ENCODE measurements at regions not wholly inside any gene's neighbourhood (a gene's known extent, or its start where the extent isn't known, plus 50 kb on each side); places are given as distances from the start of the nearest gene placed in this dataset.
A peak's percentile ranks its signal among the peaks of the same experiment; 100 is the strongest.
"Not testable (repeated sequence)": the region's sequence is repeated elsewhere in the genome, so short reads cannot be mapped to it uniquely, and the experiment has no call there.

DNA sequence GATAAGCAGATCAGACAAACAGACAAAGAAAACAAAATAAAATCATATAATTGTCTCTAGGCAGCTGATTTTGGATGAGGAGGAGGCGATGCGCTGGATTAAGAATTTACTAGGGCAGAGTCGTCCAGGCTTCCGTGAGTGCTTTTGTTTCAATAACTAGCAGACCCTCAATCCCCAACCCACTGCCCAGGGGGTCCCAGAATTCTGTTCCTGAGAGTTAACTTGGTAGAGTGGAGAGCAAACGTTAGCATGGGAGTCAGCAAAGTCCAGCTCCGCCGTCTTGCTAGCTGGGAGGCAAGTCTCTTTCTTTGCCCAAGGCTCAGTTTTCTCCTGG is 95.5 kb upstream of the TBX5 start:
- H3K79me1 ChIP-seq (ENCODE audit: low read length) = no peaks in the 10 kb centered on the region
- no peak overlapping the region for H2BK5ac ChIP-seq (ENCODE audit: low read length)
- no CpG with 5 or more reads among the region's 7 CpGs for WGBS (ENCODE audit: extremely low coverage, insufficient coverage, low lambda C conversion rate)
- H4K5ac ChIP-seq (ENCODE audit: low read length) = no peak overlapping the region
- no peak overlapping the region for H3K4ac ChIP-seq (ENCODE audit: low read depth, low read length)
- peaks cover 11% of the 10 kb centered on the region for H3K27me3 ChIP-seq (ENCODE audit: insufficient read depth, low read length, poor library complexity)
- no peak overlapping the region for H2BK15ac ChIP-seq (replicated peaks; ENCODE audit: low read depth)
- H3K18ac ChIP-seq (ENCODE audit: low read length) = no peak overlapping the region
- H3K56ac ChIP-seq (ENCODE audit: low read length) = no peak overlapping the region
- no peaks in the 10 kb centered on the region for H3K36me3 ChIP-seq (ENCODE audit: control insufficient read depth, insufficient read depth, low read length)
- no peaks in the 10 kb centered on the region for H3K79me2 ChIP-seq (ENCODE audit: control insufficient read depth, insufficient read depth, low read length)
- H3K4me3 ChIP-seq (ENCODE audit: low read length) = no peak overlapping the region
- H3K27ac ChIP-seq (ENCODE audit: low read depth, low read length) = no peak overlapping the region
- H2BK120ac ChIP-seq (ENCODE audit: low read depth, low read length) = no peak overlapping the region
- no peaks in the 10 kb centered on the region for H3K4me1 ChIP-seq (ENCODE audit: control insufficient read depth, low read depth, low read length)
- H2AK5ac ChIP-seq (ENCODE audit: low read length) = no peak overlapping the region
- no peak overlapping the region for H3K9ac ChIP-seq (ENCODE audit: low read length)
- H3K4me2 ChIP-seq (ENCODE audit: low read length) = peak overlapping the region; percentile 33
- no peak overlapping the region for H4K8ac ChIP-seq (ENCODE audit: low read depth, low read length)
- H3K23ac ChIP-seq (ENCODE audit: low read length) = no peak overlapping the region
- DNase-seq = no peak

DNA sequence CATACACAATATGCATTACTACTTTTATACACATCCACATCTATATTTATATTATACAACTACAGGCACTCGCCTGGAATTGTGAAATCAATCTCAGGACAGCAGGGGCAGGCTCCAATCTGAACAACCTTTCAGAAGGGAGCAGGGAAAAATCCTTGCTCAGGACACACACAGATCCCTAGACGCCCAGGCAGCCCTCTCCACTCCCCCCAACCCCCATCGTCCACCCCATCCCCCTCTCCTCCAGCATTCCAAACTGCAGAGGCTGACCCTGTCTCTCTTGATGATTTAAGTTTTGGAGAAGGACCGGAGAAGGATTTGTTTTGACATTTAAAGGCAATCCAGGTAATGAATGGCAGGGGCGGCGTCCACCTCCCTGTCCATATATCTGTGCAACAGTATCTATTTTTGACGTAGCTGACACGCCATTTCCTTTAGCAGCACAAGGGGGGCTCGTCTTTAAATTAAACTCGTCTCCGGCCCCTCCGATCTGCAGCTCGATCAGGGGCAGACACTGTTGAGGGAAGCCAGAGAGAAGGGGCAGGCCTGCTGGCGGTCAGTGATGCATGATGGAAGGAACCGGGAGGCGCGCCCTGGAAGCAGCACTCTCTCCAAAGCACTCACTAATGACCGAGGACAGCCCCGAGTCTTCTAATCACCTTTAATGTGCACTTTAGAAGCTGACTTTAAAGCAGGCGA is 95.0 kb upstream of the TBX5 start:
- H3K27ac ChIP-seq (ENCODE audit: low read depth, low read length) = no peak overlapping the region
- no peak overlapping the region for H3K23ac ChIP-seq (ENCODE audit: low read length)
- H3K18ac ChIP-seq (ENCODE audit: low read length) = no peak overlapping the region
- H3K27me3 ChIP-seq (ENCODE audit: insufficient read depth, low read length, poor library complexity) = peaks cover 11% of the 10 kb centered on the region
- H2BK5ac ChIP-seq (ENCODE audit: low read length) = no peak overlapping the region
- H4K5ac ChIP-seq (ENCODE audit: low read length) = no peak overlapping the region
- H3K4ac ChIP-seq (ENCODE audit: low read depth, low read length) = no peak overlapping the region
- no peak overlapping the region for H2BK15ac ChIP-seq (replicated peaks; ENCODE audit: low read depth)
- H3K56ac ChIP-seq (ENCODE audit: low read length) = peak overlapping the region; percentile 22
- H4K8ac ChIP-seq (ENCODE audit: low read depth, low read length) = no peak overlapping the region
- no peaks in the 10 kb centered on the region for H3K4me1 ChIP-seq (ENCODE audit: control insufficient read depth, low read depth, low read length)
- peak overlapping the region; percentile 33 for H3K4me2 ChIP-seq (ENCODE audit: low read length)
- no peaks in the 10 kb centered on the region for H3K36me3 ChIP-seq (ENCODE audit: control insufficient read depth, insufficient read depth, low read length)
- peak; percentile 13 for DNase-seq
- H3K79me2 ChIP-seq (ENCODE audit: control insufficient read depth, insufficient read depth, low read length) = no peaks in the 10 kb centered on the region
- H2BK120ac ChIP-seq (ENCODE audit: low read depth, low read length) = no peak overlapping the region
- no peak overlapping the region for H3K9ac ChIP-seq (ENCODE audit: low read length)
- H2AK5ac ChIP-seq (ENCODE audit: low read length) = no peak overlapping the region
- H3K79me1 ChIP-seq (ENCODE audit: low read length) = no peaks in the 10 kb centered on the region
- WGBS (ENCODE audit: extremely low coverage, insufficient coverage, low lambda C conversion rate) = no CpG with 5 or more reads among the region's 20 CpGs
- H3K4me3 ChIP-seq (ENCODE audit: low read length) = no peak overlapping the region

DNA sequence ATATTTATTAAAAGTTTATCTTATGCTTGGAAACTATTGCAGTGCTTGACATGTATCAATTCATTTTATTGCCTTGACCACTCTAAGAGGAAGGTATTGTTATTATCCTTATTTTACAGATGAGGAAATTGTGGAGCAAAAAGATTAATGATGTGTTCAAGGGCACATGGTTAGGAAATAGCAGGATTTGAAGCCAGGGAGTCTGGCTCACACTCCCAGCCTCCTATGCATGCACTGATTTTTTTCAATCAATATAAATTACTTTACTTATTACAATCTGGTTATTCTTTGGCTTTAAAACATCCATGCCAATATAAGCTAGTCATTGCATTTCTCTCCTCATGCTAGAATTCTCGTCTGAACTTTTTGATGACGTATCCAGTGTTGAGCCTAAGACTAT is 94.2 kb upstream of the TBX5 start:
- no peak overlapping the region for H3K9ac ChIP-seq (ENCODE audit: low read length)
- no peak overlapping the region for H3K23ac ChIP-seq (ENCODE audit: low read length)
- no peaks in the 10 kb centered on the region for H3K36me3 ChIP-seq (ENCODE audit: control insufficient read depth, insufficient read depth, low read length)
- WGBS (ENCODE audit: extremely low coverage, insufficient coverage, low lambda C conversion rate) = no CpG with 5 or more reads among the region's 2 CpGs
- no peak overlapping the region for H3K4me2 ChIP-seq (ENCODE audit: low read length)
- no peak overlapping the region for H3K4me3 ChIP-seq (ENCODE audit: low read length)
- no peak overlapping the region for H2BK120ac ChIP-seq (ENCODE audit: low read depth, low read length)
- H3K27me3 ChIP-seq (ENCODE audit: insufficient read depth, low read length, poor library complexity) = peaks cover 11% of the 10 kb centered on the region
- H3K27ac ChIP-seq (ENCODE audit: low read depth, low read length) = no peak overlapping the region
- no peak overlapping the region for H2BK5ac ChIP-seq (ENCODE audit: low read length)
- H3K56ac ChIP-seq (ENCODE audit: low read length) = no peak overlapping the region
- H2BK15ac ChIP-seq (replicated peaks; ENCODE audit: low read depth) = no peak overlapping the region
- H3K4me1 ChIP-seq (ENCODE audit: control insufficient read depth, low read depth, low read length) = no peaks in the 10 kb centered on the region
- H4K5ac ChIP-seq (ENCODE audit: low read length) = no peak overlapping the region
- H3K18ac ChIP-seq (ENCODE audit: low read length) = no peak overlapping the region
- no peak overlapping the region for H3K4ac ChIP-seq (ENCODE audit: low read depth, low read length)
- no peak overlapping the region for H2AK5ac ChIP-seq (ENCODE audit: low read length)
- no peak overlapping the region for H4K8ac ChIP-seq (ENCODE audit: low read depth, low read length)
- H3K79me1 ChIP-seq (ENCODE audit: low read length) = no peaks in the 10 kb centered on the region
- no peaks in the 10 kb centered on the region for H3K79me2 ChIP-seq (ENCODE audit: control insufficient read depth, insufficient read depth, low read length)
- no peak for DNase-seq

DNA sequence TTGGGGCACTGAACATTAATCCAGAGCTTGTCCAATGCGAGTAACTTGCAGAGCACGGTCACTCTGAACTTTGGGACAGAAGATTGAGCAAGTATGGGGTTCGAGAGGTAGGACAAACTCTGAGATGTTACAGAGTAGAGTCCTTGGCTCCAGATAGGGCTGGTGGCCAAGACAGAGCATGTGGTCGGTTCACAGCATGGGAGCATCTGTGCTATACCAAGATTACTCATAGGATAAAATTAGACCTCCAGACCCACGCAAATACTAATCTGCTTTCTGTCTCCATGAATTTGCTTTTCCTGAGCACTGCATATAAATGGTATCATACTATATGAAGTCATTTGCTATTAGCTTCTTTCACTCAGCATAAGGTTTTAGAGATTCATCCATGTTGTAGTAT is 93.4 kb upstream of the TBX5 start:
- H2AK5ac ChIP-seq (ENCODE audit: low read length) = no peak overlapping the region
- H3K23ac ChIP-seq (ENCODE audit: low read length) = no peak overlapping the region
- no peaks in the 10 kb centered on the region for H3K4me1 ChIP-seq (ENCODE audit: control insufficient read depth, low read depth, low read length)
- no peak overlapping the region for H2BK120ac ChIP-seq (ENCODE audit: low read depth, low read length)
- WGBS (ENCODE audit: extremely low coverage, insufficient coverage, low lambda C conversion rate) = no CpG with 5 or more reads among the region's 5 CpGs
- H3K9ac ChIP-seq (ENCODE audit: low read length) = no peak overlapping the region
- no peaks in the 10 kb centered on the region for H3K36me3 ChIP-seq (ENCODE audit: control insufficient read depth, insufficient read depth, low read length)
- no peak overlapping the region for H3K4ac ChIP-seq (ENCODE audit: low read depth, low read length)
- no peaks in the 10 kb centered on the region for H3K79me2 ChIP-seq (ENCODE audit: control insufficient read depth, insufficient read depth, low read length)
- H4K5ac ChIP-seq (ENCODE audit: low read length) = no peak overlapping the region
- H4K8ac ChIP-seq (ENCODE audit: low read depth, low read length) = no peak overlapping the region
- no peaks in the 10 kb centered on the region for H3K79me1 ChIP-seq (ENCODE audit: low read length)
- no peak overlapping the region for H3K27ac ChIP-seq (ENCODE audit: low read depth, low read length)
- H3K4me2 ChIP-seq (ENCODE audit: low read length) = no peak overlapping the region
- no peak overlapping the region for H3K56ac ChIP-seq (ENCODE audit: low read length)
- no peak overlapping the region for H2BK15ac ChIP-seq (replicated peaks; ENCODE audit: low read depth)
- no peak overlapping the region for H3K4me3 ChIP-seq (ENCODE audit: low read length)
- no peak for DNase-seq
- H3K27me3 ChIP-seq (ENCODE audit: insufficient read depth, low read length, poor library complexity) = peaks cover 11% of the 10 kb centered on the region
- no peak overlapping the region for H2BK5ac ChIP-seq (ENCODE audit: low read length)
- no peak overlapping the region for H3K18ac ChIP-seq (ENCODE audit: low read length)

DNA sequence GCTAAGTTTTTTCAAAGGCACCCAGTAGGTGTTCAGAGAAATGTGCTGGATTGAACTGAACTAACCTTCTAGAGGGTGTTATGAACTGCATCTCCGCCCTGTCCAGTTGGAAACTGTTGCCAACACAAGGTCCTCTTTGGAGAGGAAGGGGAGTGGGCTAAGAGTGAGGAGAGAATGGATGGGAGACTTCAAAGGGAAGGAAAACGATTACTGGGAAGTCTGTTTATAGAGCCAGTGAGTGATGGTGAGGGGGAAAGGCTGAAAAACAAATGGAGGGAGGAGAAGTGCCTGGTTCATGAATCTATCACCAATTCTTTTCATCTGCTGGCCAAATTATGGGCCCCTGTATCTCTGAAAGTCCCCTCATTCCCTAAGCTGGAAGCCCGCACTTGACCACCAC is 86.0 kb upstream of the TBX5 start:
- Histone ChIP-seq H3K36me3 (ENCODE audit: control insufficient read depth, insufficient read depth, low read length) (no peaks in the 10 kb centered on the region), H4K8ac (ENCODE audit: low read depth, low read length) (no peak overlapping the region), H3K4me3 (ENCODE audit: low read length) (no peak overlapping the region), H3K27me3 (ENCODE audit: insufficient read depth, low read length, poor library complexity) (no peaks in the 10 kb centered on the region), H3K9ac (ENCODE audit: low read length) (no peak overlapping the region), H3K4ac (ENCODE audit: low read depth, low read length) (no peak overlapping the region), H2BK5ac (ENCODE audit: low read length) (no peak overlapping the region), H3K4me1 (ENCODE audit: control insufficient read depth, low read depth, low read length) (no peaks in the 10 kb centered on the region), H3K79me1 (ENCODE audit: low read length) (no peaks in the 10 kb centered on the region), H3K79me2 (ENCODE audit: control insufficient read depth, insufficient read depth, low read length) (no peaks in the 10 kb centered on the region), H3K18ac (ENCODE audit: low read length) (no peak overlapping the region), H2AK5ac (ENCODE audit: low read length) (no peak overlapping the region), H2BK120ac (ENCODE audit: low read depth, low read length) (no peak overlapping the region), H3K23ac (ENCODE audit: low read length) (no peak overlapping the region), H3K27ac (ENCODE audit: low read depth, low read length) (no peak overlapping the region), H4K5ac (ENCODE audit: low read length) (no peak overlapping the region), H3K4me2 (ENCODE audit: low read length) (no peak overlapping the region), H2BK15ac (replicated peaks; ENCODE audit: low read depth) (no peak overlapping the region), H3K56ac (ENCODE audit: low read length) (no peak overlapping the region)
- WGBS (ENCODE audit: extremely low coverage, insufficient coverage, low lambda C conversion rate) = no CpG with 5 or more reads among the region's 3 CpGs
- no peak for DNase-seq

DNA sequence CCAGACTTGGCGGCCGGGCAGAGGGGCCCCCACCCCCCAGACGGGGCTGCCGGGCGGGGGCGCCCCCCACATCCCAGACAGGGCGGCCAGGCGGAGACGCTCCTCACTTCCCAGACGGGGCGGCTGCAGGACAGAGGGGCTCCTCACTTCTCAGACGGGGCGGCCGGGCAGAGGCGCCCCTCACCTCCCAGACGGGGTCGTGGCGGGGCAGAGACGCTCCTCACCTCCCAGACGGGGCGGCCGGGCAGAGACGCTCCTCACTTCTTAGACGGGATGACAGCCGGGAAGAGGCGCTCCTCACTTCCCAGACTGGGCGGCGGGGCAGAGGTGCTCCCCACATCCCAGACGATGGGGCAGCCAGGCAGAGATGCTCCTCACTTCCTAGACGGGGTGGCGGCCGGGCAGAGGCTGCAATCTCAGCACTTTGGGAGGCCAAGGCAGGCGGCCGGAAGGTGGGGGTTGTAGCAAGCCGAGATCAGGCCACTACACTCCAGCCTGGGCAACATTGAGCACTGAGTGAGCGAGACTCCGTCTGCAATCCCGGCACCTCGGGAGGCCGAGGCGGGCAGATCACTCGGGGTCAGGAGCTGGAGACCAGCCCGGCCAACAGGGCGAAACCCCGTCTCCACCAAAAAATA is 79.0 kb upstream of the TBX5 start:
- H3K27ac ChIP-seq (ENCODE audit: low read depth, low read length); H3K79me1 ChIP-seq (ENCODE audit: low read length); DNase-seq; H3K56ac ChIP-seq (ENCODE audit: low read length); H2BK120ac ChIP-seq (ENCODE audit: low read depth, low read length); H2BK5ac ChIP-seq (ENCODE audit: low read length); H3K23ac ChIP-seq (ENCODE audit: low read length); H4K5ac ChIP-seq (ENCODE audit: low read length); H3K9ac ChIP-seq (ENCODE audit: low read length); H3K4me2 ChIP-seq (ENCODE audit: low read length); H2BK15ac ChIP-seq (replicated peaks; ENCODE audit: low read depth); H3K4me3 ChIP-seq (ENCODE audit: low read length); H3K79me2 ChIP-seq (ENCODE audit: control insufficient read depth, insufficient read depth, low read length); H3K4me1 ChIP-seq (ENCODE audit: control insufficient read depth, low read depth, low read length); H2AK5ac ChIP-seq (ENCODE audit: low read length); H3K18ac ChIP-seq (ENCODE audit: low read length); H4K8ac ChIP-seq (ENCODE audit: low read depth, low read length); H3K4ac ChIP-seq (ENCODE audit: low read depth, low read length); H3K36me3 ChIP-seq (ENCODE audit: control insufficient read depth, insufficient read depth, low read length): not testable (repeated sequence)
- H3K27me3 ChIP-seq (ENCODE audit: insufficient read depth, low read length, poor library complexity) = peaks cover 29% of the 10 kb centered on the region
- WGBS (ENCODE audit: extremely low coverage, insufficient coverage, low lambda C conversion rate) = no CpG with 5 or more reads among the region's 45 CpGs

All from mesendoderm (in vitro differentiated cells).